Epithelial cell of esophagus (primary cell): ENCODE measurements at regions not wholly inside any gene's neighbourhood (a gene's known extent, or its start where the extent isn't known, plus 50 kb on each side); places are given as distances from the start of the nearest gene placed in this dataset.

Experiments
- DNase-seq: peaks from one replicate; pipeline ENCODE4 v3.0.0; 2010; ENCODE audit warnings: low read depth
- H3K4me3 ChIP-seq: 2 replicates; pipeline ENCODE4 v1.5.1; 2011; ENCODE audit warnings: mild to moderate bottlenecking, low read length, control low read depth
- CTCF ChIP-seq: IDR thresholded peaks from 2 replicates; pipeline ENCODE4 v1.5.1; 2011; ENCODE audit warnings: low read depth, mild to moderate bottlenecking, low read length, control low read depth, inconsistent platforms; ENCODE audit not compliant: insufficient read depth; ENCODE audit errors: missing control alignments

GRCh38 chr5:125463466-125464092 is 717.1 kb upstream of the ZNF608 start:
- TF ChIP-seq CTCF: no peak
- no peak for DNase-seq

GRCh38 chr5:125464847-125465432 is 718.5 kb upstream of the ZNF608 start:
- no peak for TF ChIP-seq CTCF

More at GRCh38 chr5:125463466-125464092, 717.1 kb upstream of the ZNF608 start:
- no peak overlapping the region for H3K4me3 ChIP-seq

GRCh38 chr5:125465703-125466102 is 719.3 kb upstream of the ZNF608 start:
- no peak for DNase-seq
- no peak for TF ChIP-seq CTCF
- H3K4me3 ChIP-seq: no peak overlapping the region

More at GRCh38 chr5:125464847-125465432, 718.5 kb upstream of the ZNF608 start:
- no peak for DNase-seq
- H3K4me3 ChIP-seq: no peak overlapping the region

- DNase-seq: no peak
- TF ChIP-seq CTCF: no peak
- no peak overlapping the region for H3K4me3 ChIP-seq
Measured at GRCh38 chr5:125467222-125467621, 720.8 kb upstream of the ZNF608 start.

- no peak for TF ChIP-seq CTCF
- H3K4me3 ChIP-seq: no peak overlapping the region
- DNase-seq: no peak
Measured at GRCh38 chr5:125470280-125470902, 724.0 kb upstream of the ZNF608 start.

- DNase-seq: peak; percentile 30
- TF ChIP-seq CTCF: no peak
- no peak overlapping the region for H3K4me3 ChIP-seq
Measured at GRCh38 chr5:125476901-125477585, 730.6 kb upstream of the ZNF608 start.
